HG02973 (cell line): ENCODE measurements at regions not wholly inside any gene's neighbourhood (a gene's known extent, or its start where the extent isn't known, plus 50 kb on each side); places are given as distances from the start of the nearest gene placed in this dataset.

Source experiments
- ATAC-seq: cut with Tn5 transposase; IDR thresholded peaks from one replicate; pipeline ENCODE4 v1.9.1; 2021; ENCODE audit warnings: moderate library complexity; ENCODE audit not compliant: unreplicated experiment

DNA sequence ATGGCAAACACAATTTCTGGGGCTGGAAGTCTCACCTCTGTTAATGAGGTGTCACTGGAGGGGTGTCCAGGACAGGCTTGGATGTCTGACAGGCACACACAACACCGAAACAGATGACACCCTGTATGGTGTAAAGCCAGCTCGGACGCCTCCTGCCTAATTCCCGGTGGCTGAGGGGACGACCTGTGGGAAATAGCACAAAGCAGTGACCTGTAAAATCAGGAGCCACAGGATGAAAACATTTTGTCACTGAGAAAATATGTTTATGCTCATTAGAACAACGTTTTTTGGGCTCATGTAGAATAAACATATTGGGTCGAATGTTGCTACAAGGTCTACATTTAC lies 285.0 kb upstream of the RTL1 start:
- no peak for ATAC-seq

DNA sequence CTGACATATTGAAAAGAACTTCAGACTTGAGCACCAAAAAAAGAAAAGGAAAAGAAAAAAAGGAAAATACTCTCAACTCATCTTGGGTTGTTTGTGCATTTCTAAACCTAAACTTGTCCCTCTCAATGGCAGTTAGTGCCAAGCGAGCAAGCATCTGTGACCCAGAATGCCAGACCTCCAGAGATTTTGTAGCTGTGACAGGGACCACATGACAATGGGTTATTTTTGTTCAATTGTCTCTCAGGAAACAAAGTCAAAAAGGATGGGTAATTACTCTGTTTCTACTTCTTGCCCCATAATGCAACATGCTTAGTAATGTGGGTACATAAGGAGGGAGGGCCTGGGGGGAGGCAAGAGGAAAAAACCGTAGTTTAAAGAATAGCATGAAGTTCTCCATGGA lies 285.7 kb upstream of the RTL1 start:
- no peak for ATAC-seq

DNA sequence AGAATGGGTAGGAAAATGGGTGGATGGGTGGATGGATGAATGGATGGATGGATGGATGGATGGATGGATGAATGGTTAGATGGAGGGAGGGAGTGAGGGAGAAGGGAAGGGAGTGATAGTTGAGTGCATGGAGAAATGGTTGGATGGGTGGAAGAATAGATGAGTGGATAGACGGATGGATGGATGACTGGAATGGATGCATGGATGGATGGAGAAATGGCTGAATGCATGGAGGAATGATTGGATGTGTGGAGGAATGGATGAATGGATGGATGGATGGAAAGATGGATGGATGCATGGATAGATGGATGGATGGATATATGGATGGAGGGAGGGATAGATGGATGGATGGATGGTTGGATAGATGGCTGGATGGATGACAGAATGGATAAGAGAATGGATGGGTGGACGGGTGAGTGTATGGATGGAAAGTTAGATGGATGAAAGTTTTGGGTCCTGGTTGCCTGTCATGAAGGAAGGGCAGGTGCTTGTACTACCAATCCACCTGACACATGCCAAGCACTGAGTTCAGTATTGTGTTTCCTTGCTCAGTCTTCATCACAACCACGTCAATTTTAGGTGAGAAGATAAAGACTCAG lies 286.5 kb upstream of the RTL1 start:
- no peak for ATAC-seq

DNA sequence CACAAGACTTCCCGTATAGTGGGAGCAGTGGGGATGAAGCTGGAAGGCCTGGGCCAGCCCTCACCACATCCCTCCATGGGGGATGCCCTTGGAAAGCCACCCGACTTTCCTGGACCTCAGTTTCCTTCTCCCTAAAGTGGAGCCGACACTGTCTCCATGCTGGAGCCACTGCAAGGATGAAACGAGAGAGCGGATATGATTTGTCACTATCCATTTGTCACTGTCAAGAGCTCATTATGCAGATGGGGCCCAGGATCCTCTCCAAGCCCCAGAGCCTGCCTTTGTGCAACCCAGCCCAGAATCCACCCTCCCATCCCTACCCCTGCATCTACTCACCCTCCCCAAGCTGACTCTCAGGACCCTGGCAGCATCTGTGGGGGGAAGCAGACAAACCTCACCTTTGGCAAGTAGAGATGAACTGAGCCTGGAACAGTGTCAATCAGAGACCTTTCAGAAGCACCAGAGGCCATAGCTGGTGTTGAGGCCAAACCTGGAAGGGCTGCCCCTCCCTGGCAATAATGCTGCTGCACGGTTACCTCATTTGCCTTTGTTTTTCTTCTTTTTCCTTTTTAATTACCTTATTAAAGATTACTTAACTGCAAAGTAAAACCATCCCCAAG lies 287.7 kb upstream of the RTL1 start:
- no peak for ATAC-seq

DNA sequence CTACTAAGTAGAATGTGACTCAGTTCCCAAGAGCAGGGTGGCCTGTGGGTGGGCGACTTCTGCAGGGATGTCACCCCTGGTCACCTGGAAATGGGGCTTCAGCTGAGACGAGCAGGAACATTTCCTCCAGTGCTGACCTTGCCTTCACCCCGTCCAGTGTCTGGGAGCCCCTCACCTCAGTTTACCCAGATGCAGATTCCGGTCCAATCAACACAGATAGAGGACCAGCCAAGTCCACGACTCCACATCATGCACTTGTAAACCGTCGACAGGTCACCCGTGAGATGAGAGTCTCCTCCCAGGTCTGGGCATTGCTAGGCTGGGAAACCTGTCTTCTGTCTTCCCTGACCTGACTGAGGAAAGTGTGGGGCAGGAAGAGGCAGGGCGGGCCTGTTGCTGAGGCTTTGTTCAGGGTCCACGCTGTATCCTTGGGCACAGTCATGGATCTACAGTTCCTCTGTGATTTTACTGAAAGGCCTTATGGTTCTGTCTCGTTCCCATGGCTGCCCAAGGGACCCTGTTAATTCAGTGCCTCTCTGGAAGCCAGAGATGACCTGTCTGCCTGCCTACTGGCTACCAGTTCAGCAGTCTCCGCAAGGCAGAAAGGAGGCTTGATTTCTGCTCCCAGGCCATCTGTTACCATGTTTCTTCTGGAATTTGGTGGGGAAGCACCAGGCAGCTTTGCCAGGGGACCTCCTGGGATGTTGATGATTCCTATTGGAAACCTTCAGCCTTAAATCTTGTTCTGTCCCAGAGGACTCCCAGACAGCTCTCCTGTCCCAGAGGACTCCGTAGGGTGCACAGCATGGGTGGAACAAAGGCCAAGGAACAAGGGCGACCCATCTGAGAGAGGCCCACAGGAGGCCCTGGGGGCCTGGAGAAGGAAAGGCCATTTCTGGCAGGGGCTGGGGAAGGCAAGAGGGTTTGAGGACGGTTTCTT lies 288.5 kb upstream of the RTL1 start:
- no peak for ATAC-seq

DNA sequence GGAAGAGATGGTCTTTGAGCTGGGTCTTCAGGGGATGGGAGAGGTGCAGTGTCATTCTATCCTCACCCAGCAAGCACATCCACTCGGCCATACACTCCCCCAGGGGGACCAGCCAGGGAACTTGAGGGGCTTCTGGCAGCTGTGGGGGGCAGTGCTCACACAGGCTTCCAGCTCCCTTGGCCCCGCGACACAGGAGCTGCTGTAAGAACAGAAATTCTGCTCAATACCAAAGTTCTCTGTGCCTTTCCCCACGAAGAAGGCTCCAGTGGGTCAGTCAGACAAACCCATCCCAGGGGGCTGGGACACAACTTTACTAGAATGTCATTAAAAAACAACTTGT lies 289.1 kb upstream of the RTL1 start:
- ATAC-seq: no peak

DNA sequence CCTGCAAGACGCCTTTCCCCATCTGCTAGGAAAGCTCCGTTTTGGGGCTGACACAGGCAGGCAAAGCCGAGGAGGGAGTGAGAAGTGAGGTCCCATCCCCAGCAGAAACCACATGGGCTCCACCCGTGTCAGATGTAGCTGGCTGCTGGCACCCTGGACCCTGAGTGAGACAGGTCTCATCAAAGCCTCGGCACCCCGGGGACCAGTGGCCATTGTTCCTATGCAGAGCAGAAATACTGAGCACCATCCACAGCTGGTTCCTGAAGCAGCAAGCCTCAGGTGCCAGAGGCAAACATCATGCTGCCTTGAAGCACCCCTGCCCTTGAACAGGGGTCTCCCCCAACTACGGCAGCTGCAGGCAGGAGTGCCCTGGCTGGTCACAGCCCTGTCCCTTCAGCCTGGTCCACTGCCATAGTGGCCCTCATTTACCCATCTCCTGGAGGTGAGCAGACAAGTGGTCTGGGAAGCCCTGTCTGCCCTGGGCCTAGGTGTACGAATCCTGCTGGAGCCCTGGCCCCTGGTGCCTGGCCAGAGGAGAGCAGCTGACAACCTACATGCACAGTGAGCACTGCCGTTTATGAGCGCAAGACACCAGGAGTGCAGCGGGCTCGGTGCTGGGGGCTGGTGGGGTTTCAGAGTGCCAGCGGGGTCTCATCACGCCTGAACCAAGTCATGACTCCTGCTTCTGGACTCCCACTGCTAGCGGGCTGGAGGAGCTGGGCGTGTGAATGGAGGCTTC lies 289.8 kb upstream of the RTL1 start:
- no peak for ATAC-seq

DNA sequence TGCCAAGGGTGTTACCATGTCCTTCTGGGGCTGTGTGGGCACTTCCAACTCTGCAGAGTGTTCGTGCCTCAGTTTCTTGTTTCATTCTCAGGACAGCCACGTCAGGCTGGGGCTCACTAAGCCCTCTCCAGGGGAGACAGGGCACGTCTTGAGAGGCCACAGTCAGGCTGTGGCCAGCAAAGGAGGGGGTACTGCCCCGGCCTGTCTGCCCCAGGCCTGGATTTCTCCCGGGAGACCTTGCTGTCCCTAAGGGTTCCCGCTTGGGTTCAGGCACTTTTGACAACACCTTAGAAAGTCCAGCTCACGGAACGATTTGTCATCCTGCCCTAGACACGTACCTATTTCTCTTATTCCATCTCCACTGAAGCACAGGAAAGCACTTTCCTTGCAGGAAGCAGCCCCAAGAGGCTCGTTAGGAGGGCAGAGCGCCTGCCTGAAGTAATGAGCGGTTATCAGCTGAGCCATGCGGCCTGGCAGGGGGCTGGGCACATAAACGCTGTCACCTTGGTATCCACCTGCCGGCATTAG lies 290.4 kb upstream of the RTL1 start:
- no peak for ATAC-seq

DNA sequence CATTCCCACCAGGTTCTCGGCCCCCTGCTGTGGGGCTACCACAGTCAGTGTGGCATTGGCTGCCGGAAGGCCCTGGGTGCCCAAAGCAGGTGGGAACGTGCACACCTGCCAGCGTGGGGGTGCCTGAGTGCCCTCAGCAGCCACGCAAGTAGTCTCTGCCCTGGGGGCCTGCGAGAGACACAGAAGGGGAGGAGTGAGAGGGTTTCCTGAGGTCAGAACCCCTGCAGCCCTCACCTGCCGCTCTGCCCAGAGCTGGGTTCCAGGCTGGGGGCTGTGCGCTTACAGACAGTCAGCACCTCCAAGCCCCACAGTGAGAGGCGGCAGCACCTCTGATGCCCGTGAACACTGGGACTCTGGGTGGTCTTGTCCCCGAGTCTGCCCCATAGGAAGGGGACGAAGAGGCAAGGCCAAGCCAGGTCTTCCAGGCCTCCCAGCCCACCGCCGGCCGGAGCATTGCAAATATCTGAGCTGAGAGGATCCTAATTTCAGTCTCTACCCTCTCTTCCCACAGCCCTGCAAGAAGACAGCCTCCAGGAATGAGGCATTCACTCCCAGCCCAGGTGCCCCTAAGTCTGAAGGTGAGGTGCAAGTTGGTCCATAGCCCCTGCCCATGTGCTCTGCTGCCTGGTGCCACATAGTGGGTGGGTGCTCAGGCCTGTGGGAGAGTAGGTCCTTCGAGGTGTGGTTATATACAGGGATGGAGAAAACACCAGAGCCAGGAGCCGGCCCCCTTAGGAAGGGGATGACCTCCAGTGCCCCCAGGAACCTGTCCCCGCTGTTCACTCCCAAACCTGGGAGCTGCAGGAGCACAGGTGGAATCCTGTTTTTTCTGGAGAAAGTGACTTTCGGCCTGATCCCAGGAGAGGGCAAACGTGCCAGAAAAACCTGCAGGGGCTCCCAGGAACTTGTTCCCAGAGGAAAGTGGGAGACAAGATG lies 291.1 kb upstream of the RTL1 start:
- no peak for ATAC-seq

DNA sequence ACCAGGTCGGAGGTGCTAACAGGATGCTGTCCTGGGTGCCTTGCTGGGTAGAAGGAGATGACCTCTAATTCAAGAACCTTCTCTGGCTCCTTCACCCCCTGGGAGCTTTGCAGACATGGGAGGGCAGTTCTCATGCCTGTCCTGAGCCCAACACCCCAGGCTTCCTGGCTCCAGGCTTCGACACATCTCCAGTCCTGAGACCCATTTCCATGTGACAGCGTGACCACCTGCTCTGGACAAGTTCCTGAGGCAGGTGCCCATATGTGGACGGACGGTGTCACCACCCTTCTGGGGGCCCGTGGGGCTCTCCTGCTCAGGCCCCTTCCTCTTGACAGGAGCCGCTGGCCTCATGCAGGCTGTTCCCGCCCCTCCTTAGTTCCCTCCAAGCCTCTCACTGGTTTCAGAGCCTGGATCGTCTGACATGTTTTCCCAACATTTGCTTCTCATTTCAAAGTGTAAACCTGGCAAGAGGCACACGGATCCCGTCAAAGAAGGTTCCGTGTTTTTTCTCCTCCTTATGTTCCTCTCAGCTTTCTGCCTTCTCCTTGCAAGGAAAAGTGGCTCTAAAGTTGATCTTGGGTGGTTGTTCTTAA lies 291.9 kb upstream of the RTL1 start:
- no peak for ATAC-seq

DNA sequence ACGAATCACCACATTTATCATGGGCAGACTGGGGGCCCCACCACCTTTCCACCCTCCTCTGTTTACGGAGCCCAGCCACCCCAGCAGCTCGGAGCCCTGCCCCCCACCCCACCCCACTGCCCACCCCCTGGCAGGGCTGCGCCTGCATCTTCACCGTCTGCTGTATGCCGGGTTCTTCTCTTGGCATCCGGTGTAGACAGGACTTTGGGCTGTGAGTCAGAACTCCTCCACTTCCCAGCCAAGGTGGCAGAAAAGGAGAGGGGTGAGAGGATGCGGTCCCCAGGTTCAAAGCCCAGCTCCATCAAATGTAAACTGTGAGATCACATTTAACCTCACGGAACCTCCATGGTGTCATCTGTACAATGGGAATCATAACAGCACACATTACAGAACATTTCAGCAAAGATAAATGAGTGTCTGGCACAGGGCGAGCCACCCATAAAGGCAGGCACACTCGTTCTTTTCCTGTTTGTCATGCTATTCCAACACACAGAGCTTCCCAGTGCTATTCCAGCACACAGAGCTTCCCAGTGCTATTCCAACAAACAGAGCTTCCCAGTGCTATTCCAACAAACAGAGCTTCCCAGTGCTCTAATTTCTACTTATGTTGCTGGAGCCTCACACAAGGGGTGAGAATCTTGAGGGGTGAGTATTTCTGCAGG lies 292.7 kb upstream of the RTL1 start:
- no peak for ATAC-seq

DNA sequence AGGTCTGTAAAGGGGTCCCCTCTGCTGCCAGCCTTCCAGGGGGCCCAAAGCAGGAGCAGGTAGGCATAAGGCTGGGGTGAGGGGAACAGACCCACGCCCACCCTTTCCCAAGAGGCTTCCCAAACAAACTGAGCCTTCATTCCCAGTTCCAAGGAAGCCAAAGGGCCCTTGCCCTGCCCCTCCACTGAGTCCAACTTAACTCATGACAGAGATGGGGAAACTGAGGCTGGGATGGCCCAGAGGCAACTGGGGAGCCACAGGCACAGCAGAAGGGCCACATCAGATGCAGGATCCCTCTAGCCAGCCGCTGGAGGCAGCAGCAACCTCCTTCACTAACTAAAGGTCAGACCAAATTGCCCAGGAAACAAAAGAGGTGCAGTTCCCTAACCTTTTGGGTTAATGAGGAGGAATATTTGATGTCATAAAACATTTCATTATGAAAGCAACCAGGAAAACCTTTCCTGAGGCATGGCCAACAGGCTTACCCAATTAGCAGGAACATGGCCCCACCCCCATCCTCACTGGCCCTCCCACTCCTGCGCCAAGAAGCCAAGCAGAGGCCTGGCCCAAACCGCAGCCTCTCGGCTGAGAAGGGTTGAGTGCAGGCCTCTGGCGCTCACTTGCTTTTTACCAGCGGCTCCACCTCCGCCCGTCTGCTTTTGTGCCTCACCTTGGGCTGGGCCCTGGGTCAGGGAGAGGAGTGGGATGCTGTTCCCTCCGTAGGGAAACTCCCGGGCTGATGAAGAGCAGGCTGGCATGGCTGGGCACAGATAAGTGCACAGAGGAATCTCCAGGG lies 293.5 kb upstream of the RTL1 start:
- ATAC-seq: no peak

DNA sequence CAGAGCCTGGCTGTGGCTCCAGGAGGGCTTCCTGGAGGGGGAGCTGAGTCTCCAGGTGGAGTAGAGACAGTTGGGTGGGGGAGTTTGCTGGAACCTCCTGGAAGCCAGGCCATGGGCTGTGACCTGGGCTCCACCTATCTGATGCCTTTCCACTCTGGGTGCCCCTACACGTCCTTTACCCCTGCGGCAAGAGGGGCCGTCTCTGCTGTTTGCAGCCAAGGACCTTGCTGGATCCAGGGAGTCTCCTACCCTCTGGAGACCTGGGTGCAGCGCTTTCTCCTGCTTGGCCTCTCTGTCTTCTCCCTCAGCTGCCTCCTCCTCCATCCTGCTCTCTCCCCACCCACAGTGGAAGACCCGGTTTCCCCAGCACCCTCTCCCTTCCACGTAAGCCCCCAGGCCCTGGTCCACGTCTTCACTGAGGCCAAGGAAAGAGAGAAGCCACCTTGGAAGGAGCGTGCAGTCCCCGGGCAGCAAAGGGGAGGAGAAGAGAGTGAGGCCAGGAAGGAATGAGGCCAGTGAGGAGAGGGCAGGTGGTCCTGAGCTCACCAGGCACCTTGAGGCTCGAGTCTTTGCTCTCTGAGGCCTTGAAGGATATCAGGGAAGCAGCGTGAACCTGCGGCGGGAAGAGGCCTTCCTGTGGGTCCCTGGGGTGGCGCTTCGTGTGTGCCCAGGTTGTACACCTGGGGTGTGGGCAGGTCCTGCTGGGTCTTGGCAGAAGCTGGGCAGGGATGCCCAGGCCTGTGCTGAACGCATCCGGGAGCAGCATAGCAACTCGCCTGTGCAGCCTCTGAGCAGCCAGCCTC lies 294.3 kb upstream of the RTL1 start:
- ATAC-seq: no peak

DNA sequence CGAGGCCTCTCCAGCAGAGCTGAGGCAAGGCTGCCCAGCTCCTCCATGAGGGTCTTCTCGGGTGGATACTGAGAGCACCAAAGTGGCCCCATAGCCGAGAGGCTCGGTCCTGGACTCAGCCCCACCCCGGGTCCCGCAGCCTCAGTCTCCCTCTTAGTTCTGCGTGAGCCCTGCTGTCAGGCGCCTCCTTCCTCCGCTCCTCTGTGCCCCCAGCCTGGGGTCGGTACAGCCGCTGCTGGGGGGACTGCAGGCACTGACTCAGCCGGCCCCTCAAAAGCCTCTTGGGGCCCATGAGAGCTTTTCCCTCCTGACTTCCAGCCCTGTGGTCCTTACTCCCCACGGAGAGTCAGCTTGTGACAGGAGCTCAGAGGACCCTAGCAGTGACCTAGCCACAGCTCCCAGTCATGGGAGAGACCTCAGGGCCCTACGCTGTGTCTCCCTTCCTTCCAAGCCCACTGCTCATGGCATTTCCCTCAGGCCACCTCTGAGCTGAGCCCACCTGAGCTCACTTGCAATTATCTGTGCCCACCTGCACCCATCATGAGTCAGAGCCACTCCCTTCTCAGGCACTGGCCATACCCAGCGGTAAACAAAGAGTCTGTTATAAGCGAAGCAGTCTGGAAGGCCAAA lies 295.0 kb upstream of the RTL1 start:
- ATAC-seq: no peak

DNA sequence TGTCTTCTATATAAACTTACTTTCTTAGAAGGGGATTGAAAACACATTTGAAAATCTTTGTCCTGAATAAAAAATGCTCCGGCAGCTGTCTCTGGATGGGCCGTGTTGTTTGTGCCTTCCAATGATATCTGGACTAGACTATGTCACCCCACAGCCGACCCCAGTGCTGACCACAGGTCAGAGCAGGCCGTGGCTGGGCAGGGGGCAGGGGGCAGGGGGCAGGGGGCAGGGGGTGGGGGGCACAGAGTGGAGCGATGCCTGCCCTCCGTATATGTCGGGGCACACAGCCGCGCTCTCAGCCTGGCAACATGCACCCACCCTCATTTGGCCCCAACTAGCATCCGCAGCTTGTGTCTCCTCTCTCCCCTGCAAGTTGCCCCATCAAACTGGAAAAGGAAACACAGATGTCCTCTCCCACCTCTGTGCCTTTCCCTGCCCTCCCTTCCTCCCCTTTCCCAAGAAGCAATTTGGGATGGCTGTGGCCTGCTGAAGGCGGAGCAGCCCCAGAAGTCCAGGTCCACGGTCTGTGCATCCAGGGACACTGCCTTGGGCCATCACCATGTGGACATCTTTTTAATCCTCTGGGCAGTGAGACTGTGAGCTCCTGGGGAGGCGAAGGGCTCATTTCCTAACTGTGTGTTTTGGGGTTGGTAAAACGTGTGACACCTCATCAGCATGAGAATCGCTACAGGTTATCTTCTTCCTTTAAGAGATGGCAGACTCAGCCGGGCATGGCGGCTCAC lies 295.7 kb upstream of the RTL1 start:
- no peak for ATAC-seq

DNA sequence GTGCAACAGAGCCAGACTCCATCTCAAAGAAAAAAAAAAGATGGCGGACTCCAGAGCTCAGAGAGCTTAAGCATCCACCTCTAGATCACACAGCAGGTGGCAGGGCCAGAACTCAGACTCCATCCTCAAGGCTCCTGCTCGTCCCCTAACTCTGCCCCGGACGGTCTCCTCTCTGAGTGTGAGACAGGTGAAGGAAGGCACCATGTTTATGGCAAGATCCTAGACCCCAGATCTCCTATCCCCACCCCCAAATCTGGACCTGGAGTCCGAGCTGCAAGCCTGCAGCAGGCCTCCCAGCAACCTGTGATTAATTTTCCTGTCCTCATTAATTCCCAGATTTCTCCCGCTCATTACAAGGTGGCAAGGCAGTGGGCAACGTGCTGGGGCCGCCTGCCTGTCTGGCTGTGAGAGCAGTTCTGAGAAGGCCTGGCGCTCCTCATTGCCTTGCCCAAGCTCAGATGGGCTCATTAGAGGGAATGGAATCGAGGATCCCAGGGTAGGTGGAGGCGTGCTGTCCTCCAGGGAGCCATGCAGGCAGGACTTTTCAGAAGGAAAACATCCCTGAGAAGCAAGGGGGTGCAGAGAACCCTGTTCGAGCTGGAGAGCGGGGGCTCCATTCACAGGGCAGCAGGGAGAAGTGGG lies 296.6 kb upstream of the RTL1 start:
- no peak for ATAC-seq
